RPMI7951 (cell line): ENCODE measurements at regions not wholly inside any gene's neighbourhood (a gene's known extent, or its start where the extent isn't known, plus 50 kb on each side); places are given as distances from the start of the nearest gene placed in this dataset.
A peak's percentile ranks its signal among the peaks of the same experiment; 100 is the strongest.
"Not testable (repeated sequence)": the region's sequence is repeated elsewhere in the genome, so short reads cannot be mapped to it uniquely, and the experiment has no call there.

Experiments used
- DNase-seq: peaks from one replicate; pipeline ENCODE4 v3.0.0-alpha.2; 2012; ENCODE audit warnings: low read depth

GRCh38 chr18:34529358-34530335 lies 180.5 kb upstream of the DTNA start:
- no peak for DNase-seq

GRCh38 chr18:34531110-34531509 lies 179.0 kb upstream of the DTNA start:
- DNase-seq, result no peak

GRCh38 chr18:34534642-34535041 lies 175.5 kb upstream of the DTNA start:
- DNase-seq, result not testable (repeated sequence)

DNA sequence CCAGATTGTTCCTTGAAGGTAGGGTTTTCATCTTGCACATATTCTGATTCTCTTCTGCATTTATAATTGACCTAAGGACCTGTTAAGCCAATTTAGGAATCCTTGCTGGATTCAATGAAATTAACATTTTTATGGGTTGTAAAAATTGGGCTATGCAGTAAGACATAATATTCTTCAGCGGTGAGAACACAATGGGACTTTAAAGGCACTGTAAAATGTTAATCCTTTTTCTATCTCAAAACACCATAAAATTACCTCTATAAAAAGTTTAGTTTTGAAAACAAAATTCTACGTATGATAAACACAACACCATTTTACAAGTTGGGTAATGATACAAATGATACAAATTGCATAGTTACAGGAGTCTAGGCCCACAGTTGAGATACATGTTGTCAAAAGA lies 169.2 kb upstream of the DTNA start:
- DNase-seq, result no peak

DNA sequence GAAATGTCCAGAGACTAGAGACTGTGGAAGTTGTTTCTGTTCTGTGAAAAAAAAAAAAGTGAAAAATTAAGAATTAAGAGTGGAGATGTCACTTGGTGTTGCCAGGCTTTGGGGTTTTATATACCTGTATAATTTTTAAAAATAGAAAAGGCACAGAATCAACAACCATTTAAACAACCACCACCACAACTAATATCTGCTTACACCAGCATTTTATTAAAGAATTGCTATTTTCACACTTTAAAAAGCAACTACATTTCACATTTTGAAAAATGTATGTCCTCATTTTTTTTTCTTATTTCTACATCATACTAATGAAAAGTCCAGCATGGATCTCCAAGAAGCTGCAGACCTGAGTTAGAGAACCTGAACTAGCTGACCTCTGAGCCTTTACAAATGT lies 167.5 kb upstream of the DTNA start:
- DNase-seq, result no peak

GRCh38 chr18:34543356-34543755 lies 166.7 kb upstream of the DTNA start:
- no peak for DNase-seq

- no peak for DNase-seq
Measured at GRCh38 chr18:34543945-34544344, 166.2 kb upstream of the DTNA start.

DNA sequence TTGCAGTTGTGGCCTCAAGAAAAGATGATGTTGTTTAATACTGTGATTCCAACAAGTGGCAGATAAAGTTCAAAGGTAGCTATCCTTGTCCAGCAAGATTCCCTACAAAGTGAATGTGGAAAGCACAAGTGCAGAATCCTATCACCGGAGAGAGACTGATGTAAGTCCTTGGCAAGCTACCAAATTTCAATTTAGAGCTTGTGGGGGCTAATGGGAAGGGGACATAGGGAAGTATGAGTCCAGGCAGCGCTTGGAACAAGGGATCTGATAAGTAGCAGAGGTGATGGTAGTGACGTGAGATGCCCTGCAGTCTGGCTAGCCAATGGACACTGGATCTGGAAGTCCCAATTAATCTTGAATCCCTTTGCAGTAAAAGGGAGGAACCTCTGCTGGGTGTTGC lies 165.2 kb upstream of the DTNA start:
- no peak for DNase-seq

GRCh38 chr18:34548120-34548972 lies 161.8 kb upstream of the DTNA start:
- DNase-seq, result no peak

GRCh38 chr18:34548973-34549294 lies 161.2 kb upstream of the DTNA start:
- DNase-seq, result no peak

- no peak for DNase-seq
Measured at GRCh38 chr18:34549367-34549766, 160.7 kb upstream of the DTNA start.

GRCh38 chr18:34550156-34550555 lies 159.9 kb upstream of the DTNA start:
- no peak for DNase-seq

DNA sequence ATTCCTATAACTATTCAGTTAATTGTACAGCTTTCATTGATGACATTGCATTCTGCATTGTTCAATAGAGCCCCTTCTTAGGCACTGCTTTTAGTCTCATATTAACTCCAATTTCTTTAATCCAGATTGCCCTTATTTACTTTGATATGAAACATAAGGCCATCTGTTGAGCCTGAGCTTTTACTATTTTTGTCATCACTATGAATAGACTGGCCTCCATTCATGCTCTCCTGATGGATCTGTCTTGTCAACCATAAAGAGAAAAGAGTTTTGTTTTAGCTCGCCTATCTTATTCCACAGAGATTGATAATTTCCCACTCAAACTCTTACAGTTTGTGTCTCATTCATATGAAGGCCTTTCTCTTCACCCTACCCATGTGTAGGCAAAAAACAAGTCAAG lies 159.2 kb upstream of the DTNA start:
- DNase-seq, result no peak

DNA sequence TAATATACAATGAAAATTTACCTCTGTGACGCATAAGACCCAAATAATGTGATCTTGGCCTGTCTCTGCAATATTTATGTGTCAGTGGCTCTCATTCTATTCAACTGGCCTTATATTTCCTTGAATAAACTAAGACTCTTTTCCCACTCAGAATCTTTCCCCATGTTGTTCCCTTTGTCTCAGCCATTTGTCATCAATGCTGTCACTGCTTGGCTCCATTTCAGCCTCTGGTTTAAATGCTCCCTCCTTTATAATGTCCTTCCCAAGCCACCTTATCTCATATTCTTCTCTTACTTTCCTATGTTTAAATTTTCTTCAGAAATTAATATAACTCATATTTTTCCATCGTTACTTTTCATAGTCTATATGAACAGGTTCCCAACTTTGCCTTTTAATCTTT lies 158.3 kb upstream of the DTNA start:
- no peak for DNase-seq

- DNase-seq, result no peak
Measured at GRCh38 chr18:34562252-34562870, 147.7 kb upstream of the DTNA start.

DNA sequence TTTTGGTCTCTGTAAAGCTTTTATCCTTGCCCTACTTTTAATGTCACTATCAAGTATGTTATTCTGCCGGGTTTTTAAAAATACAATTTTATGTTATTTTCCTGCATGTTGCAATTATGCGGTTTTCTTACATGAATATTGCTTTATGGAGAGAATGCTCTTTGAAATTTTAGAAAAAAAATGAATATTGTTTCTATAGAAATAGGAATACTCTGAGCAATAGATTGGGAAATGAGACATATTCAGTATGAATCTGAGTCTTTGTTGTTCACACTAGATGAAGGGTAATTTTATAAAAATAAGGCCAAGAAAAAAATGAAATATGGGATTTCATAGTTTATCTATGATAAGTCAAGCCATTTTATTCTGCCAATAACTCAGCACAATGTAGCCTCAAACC lies 142.2 kb upstream of the DTNA start:
- DNase-seq, result no peak

DNA sequence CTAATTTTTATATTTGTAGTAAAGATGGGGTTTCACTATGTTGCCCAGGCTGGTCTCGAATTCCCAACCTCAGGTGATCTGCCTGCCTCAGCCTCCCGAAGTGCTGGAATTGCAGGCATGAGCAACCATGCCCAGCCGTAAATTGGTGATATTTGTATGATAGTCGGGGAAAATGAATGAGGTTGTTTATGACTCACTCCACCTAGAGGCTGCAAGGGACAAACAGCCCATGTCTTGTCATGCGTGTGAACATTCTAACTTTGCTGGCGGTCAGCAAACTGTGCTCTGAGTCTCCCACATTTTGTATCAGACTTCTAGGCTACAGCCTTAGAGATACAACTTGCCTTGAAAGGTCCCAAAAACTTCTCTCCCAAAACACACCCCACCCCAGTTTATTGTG lies 133.5 kb upstream of the DTNA start:
- peak; percentile 4 for DNase-seq

- no peak for DNase-seq
Measured at GRCh38 chr18:34583895-34584294, 126.2 kb upstream of the DTNA start.

- DNase-seq, result no peak
Measured at GRCh38 chr18:34590503-34590902, 119.6 kb upstream of the DTNA start.

DNA sequence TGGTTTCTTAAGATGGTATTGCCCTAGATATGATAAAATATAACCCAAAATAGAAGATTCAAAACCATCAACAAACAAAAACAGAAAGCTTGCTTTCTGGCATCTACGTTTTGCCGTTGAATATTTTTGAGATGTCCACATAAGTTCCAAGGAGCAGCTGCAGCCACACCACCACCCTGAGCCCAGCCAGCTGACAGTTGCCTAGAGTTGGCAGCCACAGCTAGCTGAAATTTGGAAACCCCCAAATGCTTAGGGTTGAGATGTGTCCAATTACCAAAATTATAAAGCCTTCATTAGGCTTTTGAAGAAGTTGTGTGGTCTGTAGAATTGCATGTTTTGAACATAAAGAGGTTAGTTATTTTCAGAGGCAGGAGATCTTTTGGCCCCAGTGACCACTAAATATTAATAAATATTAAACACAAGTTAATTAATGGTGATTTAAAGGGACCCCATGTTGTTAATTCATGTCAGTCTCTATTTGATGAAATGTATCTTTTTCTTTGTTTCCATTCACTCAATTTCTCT lies 118.1 kb upstream of the DTNA start:
- no peak for DNase-seq

- no peak for DNase-seq
Measured at GRCh38 chr18:34592481-34592880, 117.6 kb upstream of the DTNA start.

DNA sequence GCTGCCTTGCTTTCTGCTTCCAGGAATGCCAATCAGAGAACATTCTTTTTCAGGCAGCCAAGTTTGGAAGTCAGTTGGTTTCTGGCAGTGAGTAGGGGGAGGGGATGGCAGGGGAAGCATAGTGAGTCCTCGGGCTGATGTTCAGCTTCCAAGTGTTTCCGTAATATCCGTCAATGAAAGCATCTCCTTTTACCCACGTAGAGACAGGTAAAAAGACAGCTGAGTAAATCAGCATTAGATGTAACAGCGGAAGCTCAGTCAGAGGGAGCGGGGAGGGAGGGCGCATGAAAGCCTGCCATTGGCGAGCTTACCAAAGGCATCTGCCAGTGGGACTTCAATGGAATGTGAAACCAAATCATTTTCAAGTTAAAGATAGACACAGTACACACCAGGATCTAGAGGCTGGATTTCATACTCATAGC lies 117.1 kb upstream of the DTNA start:
- DNase-seq, result peak; percentile 34
